IMR-90 (cell line): ENCODE measurements at regions not wholly inside any gene's neighbourhood (a gene's known extent, or its start where the extent isn't known, plus 50 kb on each side); places are given as distances from the start of the nearest gene placed in this dataset.

Source experiments
- ATAC-seq: fragments of 200-7000 bp; cut with Tn5 transposase; 2 replicates; pipeline ENCODE4 v1.9.1; 2020; ENCODE audit warnings: low read depth, mild to moderate bottlenecking, moderate library complexity
- BruUV-seq: library from RNA; stranded (reverse); fragments of 400-500 nt; replicated peaks from 2 replicates; lab custom pipeline; 2021; lab: Mats Ljungman, UMichigan
- CTCF ChIA-PET: fragments of 300-600 bp; formaldehyde crosslinking; extraction: SDS; loops from one replicate; lab custom pipeline; 2021; ENCODE audit warnings: antibody characterized with exemption; lab: Yijun Ruan, JAX
- POLR2A ChIA-PET: fragments of 300-600 bp; sonication (Branson Sonifier 250); formaldehyde crosslinking; loops from one replicate; lab custom pipeline; 2022; ENCODE audit warnings: antibody characterized with exemption; ENCODE audit not compliant: unreplicated experiment; lab: Charles Lee
- DNase-seq: peaks from one replicate; pipeline ENCODE4 v3.0.0; 2013
- H2AFZ ChIP-seq: replicated peaks from 2 replicates; pipeline ENCODE3; 2013; ENCODE audit warnings: low read length, mild to moderate bottlenecking; ENCODE audit not compliant: poor library complexity
- H2AK5ac ChIP-seq: 2 replicates; pipeline ENCODE4 v1.6.1; 2013; ENCODE audit warnings: low read depth, low read length, inconsistent platforms
- H2AK9ac ChIP-seq: replicated peaks from 2 replicates; pipeline ENCODE3; 2013; ENCODE audit warnings: mild to moderate bottlenecking, low read depth, low read length, moderate library complexity; ENCODE audit not compliant: poor library complexity
- H2BK120ac ChIP-seq: 2 replicates; pipeline ENCODE4 v1.6.1; 2013; ENCODE audit warnings: low read depth, low read length, inconsistent platforms
- H2BK15ac ChIP-seq: 3 replicates; pipeline ENCODE4 v1.6.1; 2013; ENCODE audit warnings: low read depth, low read length, inconsistent platforms
- H2BK20ac ChIP-seq: 2 replicates; pipeline ENCODE4 v1.6.1; 2013; ENCODE audit warnings: low read depth, mild to moderate bottlenecking, inconsistent platforms, low read length, moderate library complexity
- H2BK5ac ChIP-seq: 2 replicates; pipeline ENCODE4 v1.6.1; 2013; ENCODE audit warnings: mild to moderate bottlenecking, low read depth, low read length, inconsistent platforms; ENCODE audit not compliant: poor library complexity, severe bottlenecking
- H3K14ac ChIP-seq: replicated peaks from 2 replicates; pipeline ENCODE4 v1.6.1; 2013; ENCODE audit warnings: low read depth, low read length, inconsistent platforms
- H3K18ac ChIP-seq: 2 replicates; pipeline ENCODE4 v1.6.1; 2013; ENCODE audit warnings: low read depth, low read length, control low read depth
- H3K23ac ChIP-seq: 2 replicates; pipeline ENCODE4 v1.6.1; 2013; ENCODE audit warnings: low read depth, low read length, inconsistent platforms
- H3K27ac ChIP-seq: 2 replicates; pipeline ENCODE4 v1.5.1; 2013; ENCODE audit warnings: mild to moderate bottlenecking, control low read depth, low read length; ENCODE audit not compliant: insufficient read depth
- H3K27me3 ChIP-seq: 2 replicates; pipeline ENCODE4 v1.6.1; 2013; ENCODE audit warnings: low read length; ENCODE audit not compliant: control insufficient read depth, insufficient read depth
- H3K36me3 ChIP-seq: 2 replicates; pipeline ENCODE4 v1.6.1; 2013; ENCODE audit warnings: low read length, mixed read lengths; ENCODE audit not compliant: control insufficient read depth, insufficient read depth
- H3K4ac ChIP-seq: 2 replicates; pipeline ENCODE4 v1.6.1; 2013; ENCODE audit warnings: low read depth, low read length, inconsistent platforms
- H3K4me1 ChIP-seq: 2 replicates; pipeline ENCODE4 v1.6.1; 2013; ENCODE audit warnings: low read length, mixed read lengths; ENCODE audit not compliant: control insufficient read depth, insufficient read depth
- H3K4me2 ChIP-seq: 2 replicates; pipeline ENCODE4 v1.6.1; 2013; ENCODE audit warnings: low read depth, mild to moderate bottlenecking, control low read depth, low read length, moderate library complexity
- H3K4me3 ChIP-seq: 2 replicates; pipeline ENCODE4 v1.5.1; 2013; ENCODE audit warnings: low read depth, mild to moderate bottlenecking, control low read depth, low read length, moderate library complexity; ENCODE audit not compliant: insufficient read depth
- H3K56ac ChIP-seq: 2 replicates; pipeline ENCODE4 v1.6.1; 2013; ENCODE audit warnings: low read length, inconsistent platforms; ENCODE audit not compliant: insufficient read depth; ENCODE audit errors: extremely low read depth
- H3K79me1 ChIP-seq, 2 experiments: 2 replicates each; pipeline ENCODE4 v1.6.1; 2013; ENCODE audit warnings: low read length in 2 of 2, inconsistent platforms in 1 of 2, low read depth in 1 of 2
- H3K9ac ChIP-seq: 2 replicates; pipeline ENCODE4 v1.6.1; 2013; ENCODE audit warnings: low read depth, low read length, control low read depth
- H3K9me1 ChIP-seq: 2 replicates; pipeline ENCODE4 v1.6.1; 2013; ENCODE audit warnings: low read length, inconsistent platforms; ENCODE audit not compliant: insufficient read depth
- H3K9me3 ChIP-seq: 2 replicates; pipeline ENCODE4 v1.6.1; 2013; ENCODE audit warnings: low read length; ENCODE audit not compliant: control insufficient read depth, insufficient read depth
- H4K20me1 ChIP-seq: 2 replicates; pipeline ENCODE4 v1.6.1; 2013; ENCODE audit warnings: low read length, inconsistent platforms; ENCODE audit not compliant: insufficient read depth
- H4K5ac ChIP-seq: 2 replicates; pipeline ENCODE4 v1.6.1; 2013; ENCODE audit warnings: mild to moderate bottlenecking, low read depth, low read length, control low read depth
- H4K8ac ChIP-seq, 2 experiments: 2 replicates each; pipeline ENCODE4 v1.6.1; 2013; ENCODE audit warnings: low read depth in 2 of 2, low read length in 2 of 2, control low read depth in 1 of 2, inconsistent platforms in 1 of 2
- H4K91ac ChIP-seq: 2 replicates; pipeline ENCODE4 v1.6.1; 2013; ENCODE audit warnings: low read depth, low read length, inconsistent platforms; ENCODE audit not compliant: insufficient read depth
- BHLHE40 ChIP-seq: fragments of 150-350 bp; IDR thresholded peaks from 2 replicates; pipeline ENCODE4 v1.6.1; 2016; ENCODE audit warnings: mild to moderate bottlenecking, low read depth, low read length
- CEBPB ChIP-seq: IDR thresholded peaks from 2 replicates; pipeline ENCODE4 v1.6.1; 2012; ENCODE audit warnings: low read depth, low read length, improper control_type of control experiment
- CHD1 ChIP-seq: IDR thresholded peaks from 2 replicates; pipeline ENCODE4 v1.6.1; 2012; ENCODE audit warnings: low read depth, low read length, improper control_type of control experiment
- FOS ChIP-seq: fragments of 150-350 bp; IDR thresholded peaks from 2 replicates; pipeline ENCODE4 v1.6.1; 2016; ENCODE audit warnings: low read depth, low read length
- MAFK ChIP-seq: IDR thresholded peaks from 2 replicates; pipeline ENCODE4 v1.6.1; 2012; ENCODE audit warnings: low read depth, low read length, improper control_type of control experiment
- MAZ ChIP-seq: IDR thresholded peaks from 2 replicates; pipeline ENCODE4 v1.6.1; 2012; ENCODE audit warnings: low read depth, mild to moderate bottlenecking, low read length, improper control_type of control experiment, moderate library complexity, borderline replicate concordance
- MXI1 ChIP-seq: IDR thresholded peaks from 2 replicates; pipeline ENCODE4 v1.6.1; 2012; ENCODE audit warnings: low read depth, mild to moderate bottlenecking, low read length, moderate library complexity, borderline replicate concordance
- NFE2L2 ChIP-seq: fragments of 150-350 bp; IDR thresholded peaks from 2 replicates; pipeline ENCODE4 v1.6.1; 2016; ENCODE audit warnings: low read depth, mild to moderate bottlenecking, low read length
- POLR2A ChIP-seq: IDR thresholded peaks from 2 replicates; pipeline ENCODE4 v1.6.1; 2012; ENCODE audit warnings: mild to moderate bottlenecking, low read depth, low read length
- RAD21 ChIP-seq: IDR thresholded peaks from 2 replicates; pipeline ENCODE4 v1.6.1; 2012; ENCODE audit warnings: low read length, improper control_type of control experiment
- RCOR1 ChIP-seq: IDR thresholded peaks from 2 replicates; pipeline ENCODE4 v1.6.1; 2012; ENCODE audit warnings: mild to moderate bottlenecking, low read length, improper control_type of control experiment; ENCODE audit not compliant: insufficient replicate concordance
- RFX5 ChIP-seq: IDR thresholded peaks from 2 replicates; pipeline ENCODE4 v1.8.0; 2012; ENCODE audit warnings: low read depth, mild to moderate bottlenecking, low read length, moderate library complexity
- SMC3 ChIP-seq: fragments of 150-350 bp; IDR thresholded peaks from 2 replicates; pipeline ENCODE4 v1.6.1; 2016; ENCODE audit warnings: low read depth, mild to moderate bottlenecking, antibody characterized with exemption, low read length, moderate library complexity
- WGBS, 2 experiments: methylation state at CpG; one replicate each; pipeline versions ENCODE4 v1.1.5 to v1.1.7; 2013; ENCODE audit warnings: missing lambda C conversion rate in 2 of 2; ENCODE audit not compliant: insufficient read length in 1 of 2; ENCODE audit errors: extremely low coverage in 2 of 2; 5-methylcytosine and 5-hydroxymethylcytosine counted together
- dilution Hi-C: fragments of 300-500 bp; cut with HindIII; formaldehyde crosslinking; loops from one replicate; pipeline ENCODE4 v1.14.3; 2018; ENCODE audit warnings: low sequenced_read_pairs; ENCODE audit not compliant: unreplicated experiment
- in situ Hi-C: fragments of 300-500 bp; cut with MboI; formaldehyde crosslinking; loops from 3 replicates; pipeline ENCODE4 v1.14.3; 2019; ENCODE audit warnings: low sequenced_read_pairs, inconsistent platforms, mixed read lengths
- intact Hi-C: fragments of 100-400 bp; cut with micrococcal nuclease; formaldehyde crosslinking; loops from 2 replicates; pipeline ENCODE4 v1.10.0; 2022
- TF ChIP-seq, protein P1 (sequence below): conservative IDR thresholded peaks from 2 replicates; pipeline ENCODE4 v1.5.1; 2012; ENCODE audit warnings: mild to moderate bottlenecking, low read depth, low read length, improper control_type of control experiment
- TF ChIP-seq, protein P2 (sequence below): fragments of 150-350 bp; IDR thresholded peaks from 2 replicates; pipeline ENCODE4 v1.6.1; 2017; ENCODE audit warnings: mild to moderate bottlenecking, antibody characterized with exemption, low read length, low read depth
- TF ChIP-seq, protein P3 (sequence below): fragments of 150-350 bp; IDR thresholded peaks from 2 replicates; pipeline ENCODE4 v1.6.1; 2016; ENCODE audit warnings: low read depth, mild to moderate bottlenecking, low read length, moderate library complexity, borderline replicate concordance

DNA sequence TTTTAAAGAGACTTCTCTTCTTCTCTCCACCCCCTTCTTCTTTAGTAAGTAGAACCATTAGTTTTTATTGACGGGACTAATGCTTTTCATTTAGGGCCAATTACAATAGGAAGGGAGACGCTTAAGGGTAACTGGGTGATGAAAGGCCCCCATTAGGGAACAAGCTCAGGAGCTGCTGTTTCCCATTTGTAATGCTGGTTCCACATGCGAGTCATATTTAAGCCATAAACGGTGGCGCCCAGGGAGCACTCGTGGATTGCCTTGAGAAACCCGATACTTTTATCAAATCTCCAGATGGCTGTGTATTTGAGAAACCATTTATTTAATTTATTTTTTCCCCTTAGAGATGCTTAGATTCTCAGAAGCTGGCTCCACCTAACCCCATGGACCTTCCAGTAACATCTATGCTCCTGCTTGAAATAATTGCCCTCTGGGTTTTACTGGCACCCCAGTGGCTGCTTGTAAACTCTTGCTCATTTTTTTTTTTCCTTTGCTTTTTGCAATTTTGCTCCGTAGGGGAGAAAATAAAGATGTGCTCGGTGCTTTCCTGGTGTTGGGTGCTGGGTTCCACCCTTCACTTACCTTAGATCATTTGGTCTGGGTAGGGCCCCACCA, 124.2 kb upstream of the MSX1 start:
- Histone ChIP-seq H3K9me3 (no peaks in the 10 kb centered on the region; the same call in 1 of the 2 replicates), H2BK120ac (no peak overlapping the region), H3K4me2 (no peak overlapping the region; the same call in 1 of the 2 replicates), H2AFZ (no peak overlapping the region), H4K91ac (no peak overlapping the region), H3K14ac (no peak overlapping the region), H2AK5ac (no peak overlapping the region), H2BK5ac (no peak overlapping the region), H3K18ac (no peak overlapping the region), H2BK15ac (no peak overlapping the region), H2BK20ac (no peak overlapping the region), H3K23ac (no peak overlapping the region), H3K79me1 (no peaks in the 10 kb centered on the region), H3K4ac (no peak overlapping the region), H3K4me1 (peaks cover 1% of the 10 kb centered on the region; the same call in 1 of the 2 replicates), H2AK9ac (no peak overlapping the region), H4K8ac (no peak overlapping the region), H4K5ac (no peak overlapping the region), H3K56ac (no peak overlapping the region), H3K27ac (no peak overlapping the region), H4K20me1 (no peaks in the 10 kb centered on the region; the same call in 1 of the 2 replicates), H3K9me1 (no peaks in the 10 kb centered on the region), H3K4me3 (no peak overlapping the region), H3K36me3 (no peaks in the 10 kb centered on the region), H3K27me3 (peaks cover 30% of the 10 kb centered on the region), H3K9ac (no peak overlapping the region)
- DNase-seq (peak; percentile 7), ATAC-seq (no peak)
- in situ Hi-C loops = no loop called here
- no CpG with 5 or more reads among the region's 9 CpGs for WGBS, 2 experiments
- POLR2A ChIA-PET = no interaction called here
- TF ChIP-seq BHLHE40 (no peak), RCOR1 (no peak), MXI1 (no peak), FOS (no peak), RAD21 (no peak), SMC3 (no peak), MAZ (no peak), CHD1 (no peak), CEBPB (no peak), RFX5 (no peak), MAFK (no peak), POLR2A (no peak), NFE2L2 (no peak)
- TF ChIP-seq, protein P1, sequence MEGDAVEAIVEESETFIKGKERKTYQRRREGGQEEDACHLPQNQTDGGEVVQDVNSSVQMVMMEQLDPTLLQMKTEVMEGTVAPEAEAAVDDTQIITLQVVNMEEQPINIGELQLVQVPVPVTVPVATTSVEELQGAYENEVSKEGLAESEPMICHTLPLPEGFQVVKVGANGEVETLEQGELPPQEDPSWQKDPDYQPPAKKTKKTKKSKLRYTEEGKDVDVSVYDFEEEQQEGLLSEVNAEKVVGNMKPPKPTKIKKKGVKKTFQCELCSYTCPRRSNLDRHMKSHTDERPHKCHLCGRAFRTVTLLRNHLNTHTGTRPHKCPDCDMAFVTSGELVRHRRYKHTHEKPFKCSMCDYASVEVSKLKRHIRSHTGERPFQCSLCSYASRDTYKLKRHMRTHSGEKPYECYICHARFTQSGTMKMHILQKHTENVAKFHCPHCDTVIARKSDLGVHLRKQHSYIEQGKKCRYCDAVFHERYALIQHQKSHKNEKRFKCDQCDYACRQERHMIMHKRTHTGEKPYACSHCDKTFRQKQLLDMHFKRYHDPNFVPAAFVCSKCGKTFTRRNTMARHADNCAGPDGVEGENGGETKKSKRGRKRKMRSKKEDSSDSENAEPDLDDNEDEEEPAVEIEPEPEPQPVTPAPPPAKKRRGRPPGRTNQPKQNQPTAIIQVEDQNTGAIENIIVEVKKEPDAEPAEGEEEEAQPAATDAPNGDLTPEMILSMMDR = no peak
- TF ChIP-seq, protein P2, sequence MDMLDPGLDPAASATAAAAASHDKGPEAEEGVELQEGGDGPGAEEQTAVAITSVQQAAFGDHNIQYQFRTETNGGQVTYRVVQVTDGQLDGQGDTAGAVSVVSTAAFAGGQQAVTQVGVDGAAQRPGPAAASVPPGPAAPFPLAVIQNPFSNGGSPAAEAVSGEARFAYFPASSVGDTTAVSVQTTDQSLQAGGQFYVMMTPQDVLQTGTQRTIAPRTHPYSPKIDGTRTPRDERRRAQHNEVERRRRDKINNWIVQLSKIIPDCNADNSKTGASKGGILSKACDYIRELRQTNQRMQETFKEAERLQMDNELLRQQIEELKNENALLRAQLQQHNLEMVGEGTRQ = no peak
- TF ChIP-seq, protein P3, sequence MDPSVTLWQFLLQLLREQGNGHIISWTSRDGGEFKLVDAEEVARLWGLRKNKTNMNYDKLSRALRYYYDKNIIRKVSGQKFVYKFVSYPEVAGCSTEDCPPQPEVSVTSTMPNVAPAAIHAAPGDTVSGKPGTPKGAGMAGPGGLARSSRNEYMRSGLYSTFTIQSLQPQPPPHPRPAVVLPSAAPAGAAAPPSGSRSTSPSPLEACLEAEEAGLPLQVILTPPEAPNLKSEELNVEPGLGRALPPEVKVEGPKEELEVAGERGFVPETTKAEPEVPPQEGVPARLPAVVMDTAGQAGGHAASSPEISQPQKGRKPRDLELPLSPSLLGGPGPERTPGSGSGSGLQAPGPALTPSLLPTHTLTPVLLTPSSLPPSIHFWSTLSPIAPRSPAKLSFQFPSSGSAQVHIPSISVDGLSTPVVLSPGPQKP = no peak
- CTCF ChIA-PET = no interaction called here
- intact Hi-C loops = no loop called here
- dilution Hi-C loops = no loop called here
- no TSS peak for BruUV-seq
